ENCODE measurements at regions not wholly inside any gene's neighbourhood (a gene's known extent, or its start where the extent isn't known, plus 50 kb on each side); places are given as distances from the start of the nearest gene placed in this dataset.
"Not testable (repeated sequence)": the region's sequence is repeated elsewhere in the genome, so short reads cannot be mapped to it uniquely, and the experiment has no call there.

DNA sequence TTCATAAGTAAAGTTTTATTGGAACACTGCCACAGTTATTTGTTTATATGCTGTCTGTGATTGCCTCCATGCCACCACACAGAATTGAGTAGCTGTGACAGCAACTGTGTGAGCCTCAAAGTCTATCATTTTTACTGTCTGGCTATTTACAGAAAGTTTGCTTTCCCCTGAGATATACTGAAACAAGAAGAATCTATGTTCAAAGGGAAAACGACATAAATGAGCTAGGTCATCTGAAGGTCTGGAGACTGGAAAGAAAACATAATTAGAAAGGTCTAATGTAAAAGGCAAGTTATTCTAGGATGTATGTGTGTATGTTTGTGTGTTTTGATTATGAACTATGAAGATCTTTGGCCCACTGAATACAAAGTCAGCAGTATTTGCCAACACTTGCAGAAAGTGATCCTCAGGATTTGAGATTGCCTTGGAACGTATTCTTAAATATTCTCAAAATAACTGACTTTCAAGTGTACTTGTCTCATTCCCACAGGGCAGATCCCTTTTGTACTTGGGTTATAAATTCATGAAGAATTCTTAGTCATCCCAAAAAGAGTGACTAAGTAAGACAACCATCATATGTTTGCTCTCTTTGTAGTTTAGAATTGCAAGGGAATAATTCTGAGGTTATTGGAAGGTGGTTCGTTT is 677.7 kb downstream of the DOK5 start:
- DNase-seq: no peak

DNA sequence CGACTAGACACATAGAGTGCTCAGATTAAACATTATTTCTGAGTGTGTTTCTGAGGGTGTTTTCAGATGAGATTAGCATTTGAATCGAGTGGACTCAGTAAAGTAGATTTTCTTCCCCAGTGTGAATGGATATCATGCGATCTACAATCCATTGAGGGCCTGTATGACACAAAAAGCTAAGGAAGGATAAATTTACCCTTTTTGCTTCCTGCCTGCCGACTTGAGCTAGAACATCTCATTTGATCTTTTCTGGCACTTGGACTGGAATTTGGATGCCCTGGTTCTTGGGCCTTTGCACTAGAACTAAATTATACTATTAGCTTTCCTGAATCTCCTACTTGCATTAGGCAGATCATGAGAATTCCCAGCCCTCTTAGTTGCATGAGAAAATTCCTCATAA is 675.8 kb downstream of the DOK5 start:
- no peak for DNase-seq

DNA sequence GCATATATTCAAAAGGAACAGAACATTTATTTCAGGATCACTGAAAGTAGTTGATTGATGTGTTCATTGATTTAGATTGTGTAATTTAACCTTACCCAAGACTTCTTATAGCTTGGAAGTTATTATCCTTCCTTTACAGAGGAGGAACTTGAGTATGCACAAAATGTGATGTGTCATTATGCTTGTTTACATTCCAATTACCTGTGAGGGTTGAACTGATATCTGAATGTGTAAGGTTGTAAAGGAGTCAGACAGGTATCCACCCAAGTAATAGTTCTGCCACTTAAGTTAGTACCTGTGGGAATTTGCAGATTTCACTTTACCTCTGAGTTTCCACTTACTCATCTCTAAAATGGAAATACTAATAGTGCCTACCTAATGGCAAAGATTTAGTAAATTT is 668.2 kb downstream of the DOK5 start:
- DNase-seq: no peak

DNA sequence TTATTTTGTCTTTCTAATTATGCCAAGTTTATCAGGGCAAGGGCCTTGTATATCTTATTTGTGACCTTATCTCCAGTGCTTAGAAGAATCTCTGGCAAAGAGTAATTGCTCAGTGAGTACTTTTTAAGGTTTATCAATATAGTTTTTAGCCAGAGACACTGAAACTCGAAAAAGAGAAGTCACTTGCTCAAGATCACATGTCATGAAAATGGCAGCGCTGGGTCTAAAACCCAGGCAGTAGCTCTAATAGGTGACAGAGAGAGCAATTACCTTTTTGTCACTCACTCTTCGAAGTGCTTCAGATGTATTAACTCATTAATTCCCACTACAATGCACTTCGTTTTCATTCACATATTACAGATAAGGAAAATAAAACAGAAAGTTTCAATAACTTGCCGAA is 667.5 kb downstream of the DOK5 start:
- DNase-seq: no peak

DNA sequence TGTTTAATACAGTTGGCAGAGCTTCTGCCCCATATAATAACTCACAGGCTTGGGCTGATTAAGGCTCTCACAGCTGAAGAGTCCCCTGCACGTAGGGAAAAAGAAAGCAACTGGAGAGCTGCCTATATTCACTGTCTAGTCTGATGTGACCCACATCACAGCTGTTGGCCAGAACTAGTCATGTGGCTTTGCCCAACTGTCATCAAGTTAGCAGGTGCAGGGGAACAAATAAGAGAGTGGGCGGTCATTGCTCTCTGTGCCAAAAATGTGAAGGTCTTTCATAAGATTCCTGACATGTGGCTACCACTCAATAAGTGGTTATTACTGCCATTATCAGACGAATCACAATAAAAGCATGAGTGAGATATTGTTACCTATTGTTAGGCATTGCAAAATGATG is 665.2 kb downstream of the DOK5 start:
- peak; percentile 94 for DNase-seq

DNA sequence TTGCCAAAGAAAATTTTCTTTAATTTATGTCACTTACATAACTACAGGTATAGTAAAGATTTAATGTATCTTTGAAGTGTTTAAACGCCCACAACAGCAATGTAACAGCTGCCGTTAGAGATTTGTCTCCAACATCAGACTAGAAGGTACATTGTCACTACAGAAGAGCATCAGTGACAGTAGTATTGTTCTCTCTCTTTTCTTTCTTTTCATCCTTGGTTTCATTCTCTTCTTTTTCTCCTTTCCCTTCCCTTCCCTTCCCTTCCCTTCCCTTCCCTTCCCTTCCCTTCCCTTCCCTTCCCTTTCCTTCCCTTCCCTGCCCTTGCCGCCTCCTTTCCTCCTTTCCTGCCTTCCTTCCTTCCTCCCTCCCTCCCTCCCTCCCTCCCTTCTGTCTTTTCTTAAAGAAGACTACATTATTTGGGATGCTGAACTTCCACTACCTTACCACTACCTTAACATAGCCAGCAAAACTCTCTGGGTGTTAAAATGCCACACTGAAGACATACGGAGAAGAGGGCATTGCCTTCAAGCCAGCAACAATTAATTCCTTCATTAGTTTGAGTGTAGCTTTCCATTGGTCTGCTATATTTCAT is 663.9 kb downstream of the DOK5 start:
- no peak for DNase-seq

DNA sequence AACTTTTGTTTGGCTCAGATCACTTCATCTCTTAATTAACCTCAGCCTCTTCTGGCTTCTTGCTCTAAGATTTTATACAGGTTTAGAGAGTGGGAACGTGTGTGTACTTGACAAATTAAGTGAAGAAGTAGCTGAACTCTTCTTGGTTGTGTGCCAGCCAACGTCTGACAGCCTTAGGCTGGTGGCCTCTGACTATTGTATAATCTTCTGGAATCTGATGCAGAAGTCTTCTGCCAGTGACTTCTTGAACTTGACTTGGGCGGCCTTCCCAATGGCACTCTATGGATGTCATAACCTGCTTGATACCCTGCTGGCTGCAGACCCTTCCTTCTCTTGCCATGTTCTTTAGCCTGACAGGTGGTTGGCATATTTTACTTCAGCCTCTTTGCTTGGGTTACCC is 660.5 kb downstream of the DOK5 start:
- DNase-seq: peak; percentile 55

DNA sequence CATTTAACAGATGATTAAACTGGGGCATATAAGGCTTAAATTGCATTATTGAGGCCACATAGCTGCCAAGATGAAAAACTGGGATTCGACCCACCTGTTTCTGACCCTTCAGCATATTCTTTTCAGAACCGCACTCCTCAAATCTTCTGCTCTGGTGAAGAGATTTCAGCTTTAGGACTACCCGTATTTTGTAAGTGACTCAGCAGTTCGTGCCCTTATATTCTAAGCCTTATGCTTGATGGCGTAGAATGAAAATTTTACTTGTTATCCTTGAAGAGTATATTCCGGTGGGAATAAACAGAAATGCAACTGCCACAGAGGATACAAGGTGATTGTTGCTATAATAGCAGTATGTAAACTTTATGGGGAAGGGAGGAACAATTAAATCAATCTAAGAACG is 657.1 kb downstream of the DOK5 start:
- DNase-seq: no peak

DNA sequence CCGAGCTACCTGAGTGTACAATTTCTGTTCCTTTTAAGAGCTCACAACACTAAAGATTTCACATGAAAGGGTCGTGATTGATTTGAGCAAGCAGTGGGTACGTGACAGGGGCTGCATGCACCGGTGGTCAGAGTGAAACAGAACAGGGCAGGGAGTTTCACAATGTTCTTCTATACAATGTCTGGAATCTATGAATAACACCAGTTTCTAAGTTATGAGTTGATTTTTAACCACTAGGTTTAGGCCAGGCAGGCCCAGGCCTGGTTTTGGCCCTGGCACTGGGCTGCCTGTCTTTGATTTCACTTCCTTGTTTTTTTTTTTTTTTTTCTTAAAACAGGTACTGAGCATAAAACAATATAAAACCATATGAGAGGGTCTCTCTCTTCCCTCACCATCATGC is 642.2 kb downstream of the DOK5 start:
- not testable (repeated sequence) for DNase-seq

DNA sequence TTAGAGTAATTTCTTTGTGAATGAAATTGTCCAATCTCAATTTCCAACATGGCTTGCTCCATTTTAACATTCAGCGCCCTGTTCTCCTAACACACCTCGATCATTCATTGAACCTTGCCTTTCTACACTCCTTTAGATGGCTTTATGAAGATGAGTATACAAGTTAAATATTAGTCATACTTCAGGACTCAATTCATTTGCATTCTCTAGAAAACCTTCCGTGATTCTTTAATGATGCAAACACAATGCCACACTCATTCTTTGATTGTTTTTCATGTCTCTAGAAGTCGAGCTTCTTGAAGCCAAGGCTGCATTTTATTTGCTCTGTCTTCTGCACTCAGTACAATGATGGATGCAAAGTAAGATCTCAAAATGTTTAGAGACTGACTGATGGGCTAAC is 641.2 kb downstream of the DOK5 start:
- DNase-seq: no peak

DNA sequence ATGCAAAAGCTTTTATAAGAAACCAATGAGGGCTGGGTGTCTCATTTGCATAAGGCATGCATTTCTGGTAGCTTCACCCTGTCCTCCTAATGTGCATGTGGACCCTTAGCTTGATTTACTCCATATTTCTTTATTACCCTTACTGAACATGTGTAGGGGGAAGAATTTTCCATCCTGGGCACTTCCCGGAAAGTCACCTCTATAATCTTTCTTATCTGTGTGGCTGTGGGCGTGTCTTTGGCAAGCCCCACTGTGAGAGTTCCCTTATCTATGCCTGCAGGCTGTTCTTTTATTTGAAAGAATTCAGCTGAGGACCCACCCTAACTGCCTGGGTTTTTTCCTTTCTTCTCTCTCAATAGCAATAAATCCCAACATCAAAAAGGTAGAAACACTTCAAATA is 627.8 kb downstream of the DOK5 start:
- DNase-seq: no peak

DNA sequence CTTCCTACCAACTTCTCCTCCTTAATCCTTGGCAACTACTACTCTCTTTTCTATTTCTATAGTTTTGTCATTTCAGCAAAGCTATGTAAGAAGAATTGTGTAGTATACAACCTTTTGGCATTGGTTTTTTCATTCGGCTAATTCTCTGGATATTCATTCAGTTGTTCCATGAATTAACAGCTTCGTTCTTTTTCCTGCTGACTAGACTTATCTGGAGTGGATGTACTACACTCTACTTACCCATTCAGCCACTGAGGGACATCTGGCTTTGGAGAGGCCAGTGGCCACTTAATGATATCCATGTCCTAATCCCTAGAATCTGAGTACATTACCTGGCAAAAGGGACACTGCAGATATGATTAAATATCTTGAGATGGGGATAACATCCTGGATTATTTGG is 623.9 kb downstream of the DOK5 start:
- no peak for DNase-seq

DNA sequence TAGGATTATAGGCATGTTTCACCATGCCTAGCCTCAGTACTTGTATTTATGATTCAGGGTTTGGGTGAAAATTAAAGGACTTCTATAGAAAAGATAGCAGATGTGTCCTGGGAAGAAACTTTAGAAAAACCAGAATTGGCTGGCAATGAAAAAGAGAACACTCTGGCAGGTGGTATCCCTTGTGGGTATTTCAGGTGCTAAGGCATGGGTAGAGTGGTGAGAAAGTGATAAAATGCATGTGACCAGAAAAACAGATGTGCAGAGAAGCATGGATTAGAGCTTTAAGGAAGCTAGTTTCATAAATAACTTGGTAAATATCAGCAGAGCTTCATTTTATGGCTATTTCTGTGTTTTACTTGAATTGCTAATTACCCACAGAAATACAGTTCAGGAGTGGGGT is 622.2 kb downstream of the DOK5 start:
- DNase-seq: no peak

DNA sequence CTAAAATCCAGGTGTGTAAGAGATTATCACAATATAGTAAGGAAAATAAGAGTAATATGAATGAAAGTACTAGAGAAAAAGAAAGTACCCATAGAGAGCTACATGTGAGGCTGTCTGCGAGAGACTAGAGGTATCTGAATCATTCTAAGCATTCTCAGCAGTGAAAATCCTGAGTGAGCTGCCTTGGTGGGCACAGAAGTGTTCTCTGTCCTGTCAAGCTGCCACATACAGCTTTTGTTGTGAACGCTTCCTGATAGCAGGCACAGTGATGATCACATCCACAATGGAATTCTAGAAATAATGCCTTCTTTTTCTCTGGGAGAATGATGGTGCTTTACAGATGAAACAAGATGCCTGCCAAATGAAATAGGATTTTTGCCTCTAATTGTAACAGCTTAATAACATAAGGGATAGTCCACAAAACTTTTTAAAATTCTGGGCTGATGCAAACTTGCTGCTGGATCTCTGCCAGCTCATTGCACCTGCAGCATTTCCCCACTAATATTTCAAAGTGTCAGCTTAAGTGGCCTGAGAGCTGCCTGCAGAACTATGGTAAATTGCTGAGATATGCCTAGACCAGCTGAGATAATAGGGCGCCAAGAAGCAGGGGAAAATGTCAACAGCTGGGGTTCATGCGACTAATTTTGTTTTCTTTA is 620.5 kb downstream of the DOK5 start:
- DNase-seq: peak; percentile 65

DNA sequence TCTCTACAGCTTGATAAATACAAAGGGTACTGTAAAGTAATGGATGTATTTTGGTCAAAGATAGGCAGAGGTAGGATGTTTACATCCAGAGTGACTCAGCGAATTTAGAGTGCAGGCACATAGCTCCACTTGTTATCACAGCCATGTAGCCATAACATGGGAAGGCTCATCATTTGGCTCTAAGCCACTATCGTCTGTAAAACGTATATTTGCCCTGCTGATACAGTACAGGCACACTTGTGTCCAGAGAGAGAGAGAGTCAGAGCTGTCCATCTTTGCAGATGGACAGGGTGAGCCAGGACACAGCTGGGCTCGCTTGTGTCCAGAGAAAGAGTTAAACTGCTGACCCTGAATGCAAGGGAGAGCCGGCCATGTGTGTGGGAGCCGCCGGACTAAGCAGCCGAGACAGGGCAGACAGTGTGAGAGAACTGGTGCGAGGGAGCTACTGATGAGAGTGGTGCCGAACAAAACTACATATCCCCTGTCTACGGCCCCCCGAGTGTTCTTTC is 619.0 kb downstream of the DOK5 start:
- DNase-seq: no peak

DNA sequence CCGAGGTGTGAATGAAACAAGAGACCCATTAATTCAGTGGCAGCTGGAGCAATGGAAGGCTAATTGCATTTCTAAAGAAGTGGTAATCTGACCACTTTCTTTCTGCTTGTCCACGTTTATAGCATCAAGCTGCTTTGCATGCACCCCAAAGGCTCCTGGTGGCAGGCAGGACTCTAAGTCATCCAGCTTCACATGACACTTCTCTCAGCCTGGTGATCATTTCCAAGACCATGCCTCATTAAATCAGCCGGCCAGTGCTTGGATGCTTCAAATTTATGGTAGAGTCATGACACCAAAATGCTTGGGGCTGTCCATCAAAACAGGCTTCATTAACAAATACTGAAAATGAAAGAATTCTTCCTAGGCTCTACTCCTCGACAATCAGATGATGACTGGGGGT is 614.9 kb downstream of the DOK5 start:
- DNase-seq: no peak

DNA sequence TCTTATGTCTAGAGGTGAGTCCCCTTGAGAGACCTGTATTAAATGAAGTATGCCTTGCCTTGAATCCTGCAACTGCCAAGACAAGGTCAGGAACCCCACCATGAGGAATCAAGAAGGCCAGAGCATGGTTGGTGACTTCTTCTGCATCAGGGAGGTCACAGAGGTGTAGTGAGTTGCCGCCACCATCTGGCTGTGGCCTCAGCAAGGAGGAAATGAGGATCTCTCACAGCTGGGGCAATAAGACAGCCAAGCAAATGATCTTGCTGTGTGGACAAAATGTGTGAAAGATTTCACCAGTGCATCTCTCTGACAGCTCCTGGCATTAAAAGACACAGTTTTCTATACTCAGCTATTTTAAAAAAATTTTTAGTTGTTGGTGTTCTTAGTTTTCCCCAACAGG is 611.0 kb downstream of the DOK5 start:
- no peak for DNase-seq

DNA sequence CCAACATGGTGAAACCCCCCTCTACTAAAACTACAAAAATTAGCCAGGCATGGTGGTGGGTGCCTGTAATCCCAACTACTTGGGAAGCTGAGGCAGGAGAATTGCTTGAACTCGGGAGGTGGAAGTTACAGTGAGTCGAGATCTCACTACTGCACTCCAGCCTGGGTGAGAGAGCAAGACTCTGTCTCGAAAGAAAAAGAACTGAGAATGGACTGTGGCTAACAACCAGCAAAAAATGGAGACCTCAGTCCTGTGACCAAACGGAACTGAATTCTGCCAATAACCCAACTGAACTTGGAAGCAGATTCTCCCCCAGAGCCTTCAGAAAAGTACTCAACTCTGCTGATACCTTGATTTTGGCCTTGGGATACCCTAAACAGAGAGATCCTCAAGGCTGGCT is 604.5 kb downstream of the DOK5 start:
- no peak for DNase-seq

DNA sequence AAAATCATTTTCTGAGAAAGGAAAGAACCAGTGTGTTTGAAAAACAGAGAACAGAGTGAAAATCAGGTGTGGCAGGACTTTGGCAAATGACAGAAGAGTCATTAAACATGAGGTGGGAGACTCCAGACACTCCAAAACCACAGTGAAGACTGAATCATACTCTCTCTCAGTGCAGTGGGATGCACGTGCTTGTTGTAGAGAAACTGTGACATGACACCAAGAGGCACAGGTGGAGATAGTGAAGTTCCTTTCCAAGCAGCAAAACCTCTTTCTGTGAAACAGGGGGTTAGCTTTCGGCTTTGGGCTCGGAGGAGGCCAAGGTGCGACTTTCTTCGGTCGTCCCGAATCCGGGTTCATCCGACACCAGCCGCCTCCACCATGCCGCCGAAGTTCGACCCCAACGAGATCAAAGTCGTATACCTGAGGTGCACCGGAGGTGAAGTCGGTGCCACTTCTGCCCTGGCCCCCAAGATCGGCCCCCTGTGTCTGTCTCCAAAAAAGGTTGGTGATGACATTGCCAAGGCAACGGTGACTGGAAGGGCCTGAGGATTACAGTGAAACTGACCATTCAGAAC is 599.0 kb downstream of the DOK5 start:
- not testable (repeated sequence) for DNase-seq

DNA sequence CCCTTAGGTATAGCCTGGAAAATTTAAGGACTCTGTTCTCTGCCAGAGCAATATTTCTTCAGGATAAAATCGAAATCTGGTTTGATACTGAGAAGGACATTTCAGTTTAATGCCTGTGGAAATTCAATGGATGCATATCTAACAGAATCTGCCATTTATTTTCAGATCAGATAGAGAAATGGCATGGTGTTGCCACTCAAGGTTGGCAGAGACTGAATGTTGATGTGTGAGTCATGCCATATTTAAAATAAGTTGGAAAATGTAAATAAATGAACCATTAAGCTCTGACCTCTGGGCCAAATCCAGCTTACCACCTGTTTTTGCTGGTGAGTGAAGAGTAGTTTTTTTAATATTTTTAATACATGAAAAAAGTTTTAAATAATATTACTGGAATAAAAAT is 594.6 kb downstream of the DOK5 start:
- peak; percentile 37 for DNase-seq

DNA sequence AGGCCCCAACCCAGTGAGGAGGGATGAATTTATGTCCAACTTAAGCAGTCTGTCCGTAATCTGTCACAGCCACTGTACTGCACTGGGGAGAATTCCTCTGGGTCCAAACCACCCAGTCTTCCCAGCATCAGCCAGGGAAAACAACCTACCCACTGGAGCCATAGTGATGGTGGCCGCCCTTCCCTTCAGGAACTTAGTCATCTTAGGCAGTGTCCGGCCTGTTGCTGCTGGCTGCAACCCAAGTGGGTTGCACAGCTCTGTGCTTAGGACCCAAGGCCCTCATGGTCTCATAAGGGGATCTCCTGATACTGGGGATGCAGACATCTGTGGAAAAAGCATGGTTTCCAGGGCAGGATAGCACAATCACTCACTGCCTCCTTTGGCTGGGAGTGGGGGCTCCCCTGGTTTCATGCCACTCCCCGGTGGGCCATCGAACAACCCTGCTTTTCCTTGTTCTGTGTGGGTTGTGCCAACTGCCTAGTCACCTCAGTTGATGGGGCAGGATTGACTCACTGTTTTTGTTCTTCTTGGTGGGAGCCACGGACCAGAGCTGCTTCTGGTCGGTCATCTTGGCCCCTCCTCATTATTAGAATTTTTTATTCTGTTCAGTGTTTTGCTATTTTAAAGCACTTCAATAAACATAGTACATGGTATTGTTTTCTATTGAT is 591.9 kb downstream of the DOK5 start:
- no peak for DNase-seq

DNA sequence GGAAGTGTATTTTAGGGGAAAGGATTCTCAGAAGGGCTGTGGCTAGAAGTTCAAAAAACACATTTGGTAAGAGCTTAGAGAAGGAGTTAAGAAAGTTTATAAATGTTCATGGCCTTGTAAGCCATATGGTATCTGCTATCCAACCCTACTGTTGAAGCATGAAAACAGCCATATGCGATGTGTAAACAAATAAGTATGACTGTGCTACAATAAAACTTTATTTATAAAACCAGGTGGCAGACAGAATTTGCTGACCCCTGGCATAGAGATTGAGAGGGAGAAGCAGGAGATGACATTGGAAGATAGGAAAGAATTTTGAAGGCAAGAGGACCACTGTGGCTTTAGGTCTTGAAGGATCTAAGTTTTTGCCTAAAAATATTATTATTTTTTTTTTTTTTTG is 583.5 kb downstream of the DOK5 start:
- DNase-seq: no peak

Data from tongue (tissue), 1 donor.